ENCODE measurements at regions not wholly inside any gene's neighbourhood (a gene's known extent, or its start where the extent isn't known, plus 50 kb on each side); places are given as distances from the start of the nearest gene placed in this dataset.

DNA sequence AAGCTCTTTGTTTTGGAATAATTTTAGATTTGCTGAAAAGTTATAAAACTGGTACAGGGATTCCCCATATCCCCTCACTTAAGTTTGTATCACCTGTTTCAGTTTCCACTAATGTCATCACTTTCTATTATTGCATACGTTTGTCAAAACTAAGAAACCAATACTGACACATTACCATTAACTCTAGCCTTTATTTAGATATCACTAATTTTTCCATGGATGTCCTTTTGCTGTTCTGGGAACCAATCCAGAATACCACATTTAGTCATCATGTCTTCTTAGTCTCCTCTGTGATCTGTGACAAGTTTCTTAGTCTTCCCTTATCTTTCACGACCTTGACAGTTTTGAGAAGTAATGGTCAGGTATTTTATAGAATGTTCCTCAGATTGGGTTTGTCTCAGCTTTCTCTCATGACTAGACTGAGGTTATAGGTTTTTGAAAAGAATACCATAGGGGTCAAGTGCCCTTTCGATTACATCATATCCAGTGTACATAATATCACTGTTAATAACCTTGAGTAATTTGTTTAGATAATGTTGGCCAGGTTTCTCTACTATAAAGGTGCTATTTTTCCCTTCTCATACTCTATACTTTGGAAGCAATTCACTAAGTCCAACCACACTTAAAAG lies 51.9 kb upstream of the NMUR2 start:
- DNase-seq (ENCODE audit: low read depth), result no peak
- Histone ChIP-seq H3K36me3 (ENCODE audit: control insufficient read depth, insufficient read depth, low read length) (no peaks in the 10 kb centered on the region), H3K27me3 (ENCODE audit: control insufficient read depth, insufficient read depth, low read length) (no peaks in the 10 kb centered on the region), H3K4me3 (ENCODE audit: low read depth, low read length) (no peak overlapping the region)
- no peak for TF ChIP-seq CTCF (IDR thresholded peaks at IDR 0.05; ENCODE audit: insufficient read depth, low read length, poor library complexity, severe bottlenecking)

GRCh38 chr5:152462021-152462721 lies 57.1 kb upstream of the NMUR2 start:
- H3K36me3 ChIP-seq (ENCODE audit: control insufficient read depth, insufficient read depth, low read length), result no peaks in the 10 kb centered on the region
- no peaks in the 10 kb centered on the region for H3K27me3 ChIP-seq (ENCODE audit: control insufficient read depth, insufficient read depth, low read length)
- DNase-seq (ENCODE audit: low read depth), result no peak
- no peak for TF ChIP-seq CTCF (IDR thresholded peaks at IDR 0.05; ENCODE audit: insufficient read depth, low read length, poor library complexity, severe bottlenecking)
- no peak overlapping the region for H3K4me3 ChIP-seq (ENCODE audit: low read depth, low read length)

GRCh38 chr5:152464048-152464447 lies 59.0 kb upstream of the NMUR2 start:
- Histone ChIP-seq H3K36me3 (ENCODE audit: control insufficient read depth, insufficient read depth, low read length) (no peaks in the 10 kb centered on the region), H3K27me3 (ENCODE audit: control insufficient read depth, insufficient read depth, low read length) (no peaks in the 10 kb centered on the region), H3K4me3 (ENCODE audit: low read depth, low read length) (no peak overlapping the region)
- no peak for DNase-seq (ENCODE audit: low read depth)
- TF ChIP-seq CTCF (IDR thresholded peaks at IDR 0.05; ENCODE audit: insufficient read depth, low read length, poor library complexity, severe bottlenecking), result no peak

- Histone ChIP-seq H3K4me3 (ENCODE audit: low read depth, low read length) (no peak overlapping the region), H3K27me3 (ENCODE audit: control insufficient read depth, insufficient read depth, low read length) (no peaks in the 10 kb centered on the region), H3K36me3 (ENCODE audit: control insufficient read depth, insufficient read depth, low read length) (no peaks in the 10 kb centered on the region)
- DNase-seq (ENCODE audit: low read depth), result no peak
- TF ChIP-seq CTCF (IDR thresholded peaks at IDR 0.05; ENCODE audit: insufficient read depth, low read length, poor library complexity, severe bottlenecking), result no peak
Measured at GRCh38 chr5:152465140-152465539, 60.1 kb upstream of the NMUR2 start.

- no peak overlapping the region for H3K4me3 ChIP-seq (ENCODE audit: low read depth, low read length)
- no peak for DNase-seq (ENCODE audit: low read depth)
- H3K27me3 ChIP-seq (ENCODE audit: control insufficient read depth, insufficient read depth, low read length), result no peaks in the 10 kb centered on the region
- H3K36me3 ChIP-seq (ENCODE audit: control insufficient read depth, insufficient read depth, low read length), result no peaks in the 10 kb centered on the region
- TF ChIP-seq CTCF (IDR thresholded peaks at IDR 0.05; ENCODE audit: insufficient read depth, low read length, poor library complexity, severe bottlenecking), result no peak
Measured at GRCh38 chr5:152466085-152466745, 61.1 kb upstream of the NMUR2 start.

All from kidney epithelial cell (primary cell).